GM13976 (cell line): ENCODE measurements at regions not wholly inside any gene's neighbourhood (a gene's known extent, or its start where the extent isn't known, plus 50 kb on each side); places are given as distances from the start of the nearest gene placed in this dataset.
A peak's percentile ranks its signal among the peaks of the same experiment; 100 is the strongest.
"Not testable (repeated sequence)": the region's sequence is repeated elsewhere in the genome, so short reads cannot be mapped to it uniquely, and the experiment has no call there.

ENCODE experiments used
- DNase-seq: peaks from one replicate; pipeline ENCODE4 v3.0.0; 2012; ENCODE audit warnings: low spot score
- CTCF ChIP-seq: IDR thresholded peaks from 2 replicates; pipeline ENCODE4 v1.5.1; 2012; ENCODE audit warnings: borderline replicate concordance, mild to moderate bottlenecking; ENCODE audit not compliant: insufficient read depth; ENCODE audit errors: extremely low read depth, missing control alignments, control extremely low read depth
- in situ Hi-C: fragments of 300-500 bp; cut with MboI; formaldehyde crosslinking; loops from one replicate; pipeline ENCODE4 v1.12.0; 2022; ENCODE audit warnings: low sequenced_read_pairs, mixed read lengths, inconsistent platforms; ENCODE audit not compliant: unreplicated experiment

GRCh38 chr15:39415634-39416033, 165.2 kb upstream of the THBS1 start:
- DNase-seq, result no peak
- TF ChIP-seq CTCF, result no peak

GRCh38 chr15:39416258-39416657, 164.6 kb upstream of the THBS1 start:
- no peak for TF ChIP-seq CTCF
- no peak for DNase-seq
- in situ Hi-C loops, result no loop called here

More at GRCh38 chr15:39415634-39416033, 165.2 kb upstream of the THBS1 start:
- in situ Hi-C loops, result no loop called here

GRCh38 chr15:39417366-39418134, 163.3 kb upstream of the THBS1 start:
- DNase-seq, result no peak
- in situ Hi-C loops, result no loop called here

GRCh38 chr15:39419651-39420050, 161.2 kb upstream of the THBS1 start:
- no peak for DNase-seq

More at GRCh38 chr15:39417366-39418134, 163.3 kb upstream of the THBS1 start:
- no peak for TF ChIP-seq CTCF

GRCh38 chr15:39420123-39420852, 160.6 kb upstream of the THBS1 start:
- DNase-seq, result not testable (repeated sequence)

More at GRCh38 chr15:39419651-39420050, 161.2 kb upstream of the THBS1 start:
- TF ChIP-seq CTCF, result no peak
- in situ Hi-C loops, result no loop called here

GRCh38 chr15:39420853-39421192, 160.1 kb upstream of the THBS1 start:
- DNase-seq, in situ Hi-C loops: not testable (repeated sequence)

More at GRCh38 chr15:39420123-39420852, 160.6 kb upstream of the THBS1 start:
- in situ Hi-C loops, result not testable (repeated sequence)

GRCh38 chr15:39426552-39427532, 154.0 kb upstream of the THBS1 start:
- DNase-seq, result peak; percentile 51
- no peak for TF ChIP-seq CTCF
- in situ Hi-C loops, result no loop called here
